GM19395 (cell line): ENCODE measurements at regions not wholly inside any gene's neighbourhood (a gene's known extent, or its start where the extent isn't known, plus 50 kb on each side); places are given as distances from the start of the nearest gene placed in this dataset.
"Not testable (repeated sequence)": the region's sequence is repeated elsewhere in the genome, so short reads cannot be mapped to it uniquely, and the experiment has no call there.

Experiments
- ATAC-seq: cut with Tn5 transposase; IDR thresholded peaks from one replicate; pipeline ENCODE4 v1.9.1; 2021; ENCODE audit warnings: mild to moderate bottlenecking, moderate library complexity; ENCODE audit not compliant: unreplicated experiment

DNA sequence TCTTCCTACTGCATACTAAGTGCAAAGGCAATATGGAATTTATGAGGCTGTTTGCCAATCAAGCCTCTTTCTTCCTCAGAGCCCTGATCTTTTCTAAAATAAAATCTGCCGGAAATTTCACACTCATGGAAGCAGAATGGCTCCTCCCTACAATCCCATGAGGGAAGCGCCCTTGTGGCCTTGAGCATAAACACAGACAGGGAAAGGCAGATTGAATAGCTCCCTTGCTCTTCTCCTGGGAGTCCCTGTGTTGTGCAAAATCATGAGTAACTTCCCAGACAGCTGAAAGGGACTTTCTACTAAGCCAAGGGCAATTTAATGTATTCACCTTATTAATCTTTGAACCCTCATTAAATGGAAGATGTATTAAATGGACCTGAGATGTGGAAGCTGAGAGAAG is 226.1 kb upstream of the PIK3R1 start:
- ATAC-seq, result no peak

DNA sequence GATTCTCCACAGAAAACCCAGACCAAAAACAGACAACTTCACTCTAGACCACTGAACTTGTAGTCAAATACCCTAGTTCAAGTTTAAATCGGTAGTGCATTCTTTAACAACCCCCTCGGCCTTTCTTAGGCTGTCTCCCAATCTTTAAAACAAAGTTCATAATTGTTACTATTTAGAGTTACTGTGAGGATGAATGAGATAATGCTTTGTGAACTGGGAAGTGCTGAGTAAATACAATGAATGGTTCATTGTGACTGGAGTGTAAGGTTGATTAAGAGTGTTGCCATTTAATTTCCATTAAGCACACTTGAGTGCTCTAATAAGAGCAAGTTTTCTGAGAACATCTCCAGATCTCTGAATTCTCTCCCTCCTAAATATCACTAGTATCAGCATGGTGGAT is 228.8 kb upstream of the PIK3R1 start:
- ATAC-seq, result no peak

DNA sequence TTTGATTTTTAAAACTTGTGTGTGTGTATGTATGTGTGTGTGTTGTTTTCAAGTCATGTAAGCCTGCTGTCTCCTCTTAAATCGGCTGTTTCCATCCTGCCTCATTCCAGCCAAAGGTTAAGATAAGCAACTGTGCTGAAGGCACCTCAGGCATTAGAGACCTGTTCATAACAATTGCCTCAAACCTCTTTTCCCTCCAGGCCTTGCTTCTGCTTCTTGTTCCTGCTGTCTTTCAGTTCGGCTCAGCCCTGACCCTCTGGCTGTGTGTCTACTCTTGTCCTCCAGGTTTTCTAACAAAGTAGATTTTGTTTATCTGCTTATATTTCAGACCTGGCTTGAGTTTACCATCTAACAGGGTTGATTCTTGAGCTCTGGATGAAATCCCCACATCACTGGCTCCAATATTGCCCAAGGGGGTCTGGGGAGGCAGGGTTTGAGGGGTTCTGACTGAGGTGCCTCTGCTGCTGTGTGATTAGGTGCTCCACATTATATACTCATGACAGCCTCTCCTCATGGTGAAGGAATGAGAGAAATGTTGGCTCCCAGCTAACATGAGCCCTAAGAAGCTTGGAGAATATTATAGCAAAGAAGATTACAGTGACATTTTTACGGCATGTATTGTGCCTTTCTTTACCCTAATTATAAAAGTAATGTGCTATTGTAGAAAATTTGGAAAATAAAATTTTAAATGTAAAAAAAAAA is 229.7 kb upstream of the PIK3R1 start:
- ATAC-seq, result no peak

DNA sequence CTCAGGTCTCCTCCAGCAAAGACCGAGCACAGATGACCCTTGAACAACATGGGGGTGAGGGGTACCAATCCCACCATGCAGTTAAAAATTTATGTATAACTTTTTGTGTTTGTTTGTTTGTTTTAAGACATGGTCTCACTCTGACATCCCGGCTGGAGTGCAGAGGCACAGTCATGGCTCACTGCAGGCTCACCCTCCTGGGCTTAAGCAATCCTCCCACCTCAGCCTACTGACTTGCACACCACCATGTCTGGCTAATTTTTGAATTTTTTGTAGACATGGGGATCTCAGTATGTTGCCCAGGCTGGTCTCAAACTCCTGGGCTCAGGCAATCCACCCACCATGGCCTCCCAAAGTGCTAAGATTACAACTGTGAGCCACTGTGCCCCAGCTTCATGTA is 231.0 kb upstream of the PIK3R1 start:
- ATAC-seq, result no peak

GRCh38 chr5:67983251-67984110 is 232.1 kb upstream of the PIK3R1 start:
- ATAC-seq, result no peak

GRCh38 chr5:67982160-67982559 is 233.4 kb upstream of the PIK3R1 start:
- ATAC-seq, result not testable (repeated sequence)

- no peak for ATAC-seq
These were observed 237.4 kb upstream of the PIK3R1 start for GRCh38 chr5:67978171-67978570.

GRCh38 chr5:67976891-67977601 is 238.5 kb upstream of the PIK3R1 start:
- ATAC-seq, result no peak

GRCh38 chr5:67976181-67976580 is 239.4 kb upstream of the PIK3R1 start:
- no peak for ATAC-seq

GRCh38 chr5:67974471-67974870 is 241.1 kb upstream of the PIK3R1 start:
- no peak for ATAC-seq

- no peak for ATAC-seq
These were observed 241.5 kb upstream of the PIK3R1 start for GRCh38 chr5:67974054-67974453.

DNA sequence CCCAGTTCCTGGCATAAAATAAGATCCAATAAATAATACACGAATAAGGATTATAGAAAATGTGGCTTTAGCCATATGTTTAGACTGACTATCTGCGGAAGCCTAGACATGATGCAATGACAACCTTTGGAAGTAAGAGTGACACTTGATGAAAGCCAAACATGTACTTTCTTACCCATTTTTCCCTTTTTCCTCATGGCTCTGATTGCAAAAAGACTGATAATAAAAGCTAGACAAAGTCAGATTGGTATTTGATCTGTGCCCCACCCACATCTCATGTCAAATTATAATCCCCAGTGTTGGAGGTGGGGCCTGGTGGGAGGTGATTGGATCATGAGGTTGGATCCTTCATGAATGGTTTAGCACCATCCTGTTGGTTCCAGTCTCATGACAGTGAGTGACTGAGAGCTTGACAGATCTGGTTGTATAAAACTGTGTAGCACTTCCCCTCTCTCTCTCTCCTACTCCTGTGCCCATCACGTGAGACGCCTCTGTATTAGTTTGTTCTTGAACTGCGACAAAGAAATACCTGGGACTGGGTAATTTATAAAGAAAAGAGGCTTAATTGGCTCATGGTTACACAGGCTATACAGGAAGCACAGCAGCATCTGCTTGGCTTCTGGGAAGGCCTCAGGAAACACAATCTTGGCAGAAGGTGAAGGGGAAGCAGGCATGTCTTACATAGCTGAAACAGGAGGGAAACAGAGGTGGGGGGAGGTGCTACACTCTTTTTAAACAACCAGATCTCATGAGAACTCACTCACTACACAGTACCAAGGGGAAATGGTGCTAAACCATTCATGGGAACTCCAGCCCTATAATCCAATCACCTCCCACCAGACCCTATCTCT is 243.4 kb upstream of the PIK3R1 start:
- ATAC-seq, result no peak

DNA sequence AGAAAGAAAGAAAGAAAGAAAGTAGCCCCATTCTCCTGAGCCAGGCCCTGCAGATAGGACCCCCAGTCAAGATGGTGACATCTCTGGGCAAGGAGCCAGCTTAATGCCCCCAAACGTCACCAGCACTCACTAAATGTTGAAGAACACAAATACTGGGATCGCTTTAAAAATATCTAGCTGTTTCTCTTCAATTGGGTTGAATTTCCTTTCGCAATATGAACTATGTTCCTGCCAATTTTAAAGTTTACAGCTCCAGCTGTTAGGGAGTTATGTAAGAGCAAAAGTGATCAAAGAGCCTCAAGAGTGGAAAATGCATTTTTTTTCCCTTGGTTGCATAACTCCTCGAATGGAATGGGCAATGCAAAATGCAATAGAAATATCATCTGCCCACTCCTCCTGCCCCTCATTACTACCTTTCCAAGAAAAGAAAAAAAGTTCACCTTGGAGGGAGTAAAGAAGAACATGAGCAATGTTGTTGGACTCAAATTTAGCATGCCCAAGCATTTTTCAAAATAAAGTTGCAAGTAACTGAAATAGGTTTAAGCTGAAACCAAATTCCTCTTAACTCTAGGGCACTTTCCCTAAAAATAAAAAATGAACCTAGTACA is 244.2 kb upstream of the PIK3R1 start:
- ATAC-seq, result no peak

- ATAC-seq, result no peak
These were observed 245.9 kb upstream of the PIK3R1 start for GRCh38 chr5:67969631-67970030.

DNA sequence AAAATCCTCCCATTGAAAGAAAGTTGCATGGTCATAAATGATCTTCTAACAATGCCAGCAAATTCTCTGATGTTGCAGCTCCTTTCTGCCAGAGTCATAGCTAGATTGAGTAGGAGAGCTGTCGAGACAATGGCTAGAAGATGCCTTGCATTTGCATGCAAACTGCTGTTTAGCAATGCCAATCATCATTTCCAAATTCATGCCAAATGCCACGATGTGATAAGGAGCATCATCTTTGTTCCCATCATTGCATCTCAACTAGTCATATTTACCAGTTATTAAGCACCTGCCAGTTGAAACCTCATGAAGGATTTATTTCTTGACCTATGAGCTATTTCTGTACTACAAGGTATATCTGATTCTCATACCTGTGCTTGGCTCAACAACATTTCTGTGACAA is 246.4 kb upstream of the PIK3R1 start:
- no peak for ATAC-seq

GRCh38 chr5:67966712-67967111 is 248.8 kb upstream of the PIK3R1 start:
- no peak for ATAC-seq

DNA sequence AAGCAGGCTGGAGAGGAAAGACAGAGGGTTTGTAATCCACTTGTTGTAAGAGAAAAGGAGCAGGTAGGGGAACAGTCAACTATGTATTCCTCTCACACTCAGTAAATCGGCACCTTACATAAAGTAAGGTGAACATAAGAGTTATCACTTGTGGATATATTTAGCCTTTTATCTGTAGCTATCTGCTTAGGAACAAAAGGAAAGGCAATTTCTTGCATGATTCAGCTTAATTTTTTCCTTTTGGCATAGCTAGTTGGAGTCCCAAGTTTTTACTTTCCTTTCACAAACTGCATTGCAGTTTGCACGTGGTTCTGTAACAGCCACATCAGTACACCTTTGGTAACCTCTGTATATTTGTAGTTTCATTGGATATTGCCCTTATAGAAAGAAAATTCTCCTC is 250.9 kb upstream of the PIK3R1 start:
- no peak for ATAC-seq

- no peak for ATAC-seq
These were observed 251.6 kb upstream of the PIK3R1 start for GRCh38 chr5:67963789-67964519.

DNA sequence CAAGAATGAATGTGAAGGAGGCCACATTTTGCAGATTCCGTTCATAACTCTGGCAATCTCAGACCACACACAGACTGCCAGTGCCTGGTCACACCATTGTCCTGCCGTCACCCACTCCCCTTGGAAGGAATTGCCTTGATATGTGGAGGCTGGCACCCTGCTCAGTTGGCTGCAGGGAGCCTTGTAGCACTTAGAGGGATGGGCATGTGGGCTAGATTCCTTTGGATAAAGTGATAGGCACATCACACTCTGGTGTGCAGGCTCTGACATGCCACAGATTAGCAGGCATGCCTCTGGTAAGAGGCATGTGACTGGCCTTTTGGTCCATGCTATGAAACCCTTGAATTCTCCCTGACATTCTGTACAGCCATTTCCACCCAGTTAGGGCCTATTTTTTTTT is 254.6 kb upstream of the PIK3R1 start:
- ATAC-seq, result no peak

DNA sequence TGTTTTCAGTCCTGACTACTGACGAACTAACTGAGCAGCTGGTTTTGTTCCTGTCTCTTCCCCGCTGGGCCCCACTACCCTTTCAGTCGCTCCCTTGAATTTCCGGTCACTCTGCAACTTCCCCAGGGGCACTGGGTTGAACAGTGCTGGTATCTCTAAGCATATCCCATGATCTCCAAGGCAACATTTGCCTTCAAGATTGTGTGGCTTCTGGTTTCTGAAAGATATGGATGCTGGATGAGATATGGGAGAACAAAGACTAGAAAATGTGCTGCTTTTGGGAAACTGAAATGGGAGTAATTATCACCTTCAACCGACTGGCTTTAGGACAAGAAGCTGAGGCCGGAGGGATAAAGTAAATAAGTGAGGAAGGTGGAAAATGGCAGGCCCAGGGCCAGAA is 258.2 kb upstream of the PIK3R1 start:
- no peak for ATAC-seq
